ENCODE measurements at regions not wholly inside any gene's neighbourhood (a gene's known extent, or its start where the extent isn't known, plus 50 kb on each side); places are given as distances from the start of the nearest gene placed in this dataset.

DNA sequence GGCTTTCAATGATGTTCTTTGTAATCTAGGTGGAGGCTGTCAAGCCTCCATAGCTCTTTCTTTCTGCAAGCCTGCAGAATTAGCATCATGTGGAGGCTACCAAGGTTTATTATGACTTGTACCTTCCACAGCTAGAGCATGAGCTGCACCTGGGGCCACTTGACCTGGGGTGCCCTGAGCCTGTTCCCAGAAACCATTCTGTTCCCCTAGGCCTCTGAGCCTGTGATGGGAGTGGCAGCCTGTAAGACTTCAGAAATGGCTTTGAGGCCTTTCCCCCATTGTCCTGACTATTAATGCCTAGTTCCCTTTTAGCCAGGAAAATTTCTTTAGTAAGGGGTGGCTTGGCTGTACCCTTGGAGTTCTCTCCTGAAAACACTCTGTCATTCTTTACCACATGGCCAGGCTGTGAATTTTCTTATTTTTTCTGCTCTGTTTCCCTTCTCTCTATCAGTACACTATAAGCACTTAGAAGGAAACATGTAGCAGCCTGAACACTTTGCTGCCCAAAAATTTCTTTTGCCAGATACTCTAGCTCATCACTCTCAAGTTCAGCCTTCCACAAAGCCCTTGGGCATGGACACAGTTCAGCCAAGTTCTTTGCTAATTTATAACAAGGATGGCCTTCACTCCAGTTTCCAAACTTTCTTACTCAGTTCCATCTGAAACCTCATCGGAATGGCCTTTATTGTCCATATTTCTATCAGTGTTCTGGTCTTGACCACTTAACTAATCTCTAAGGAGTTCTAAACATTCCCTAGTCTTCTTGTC lies 61.4 kb upstream of the NR3C1 start:
- Histone ChIP-seq H3K4me1 (no peaks in the 10 kb centered on the region), H3K27me3 (no peaks in the 10 kb centered on the region), H3K36me3 (no peaks in the 10 kb centered on the region), H3K4me3 (ENCODE audit: low read depth, low read length) (no peak overlapping the region), H3K9me3 (no peaks in the 10 kb centered on the region)
- DNase-seq: no peak
- TF ChIP-seq CTCF (IDR thresholded peaks at IDR 0.05; ENCODE audit: low read depth, low read length): no peak

GRCh38 chr5:143462431-143462830 lies 58.9 kb upstream of the NR3C1 start:
- Histone ChIP-seq H3K4me3 (ENCODE audit: low read depth, low read length) (no peak overlapping the region), H3K4me1 (no peaks in the 10 kb centered on the region), H3K9me3 (no peaks in the 10 kb centered on the region), H3K27me3 (no peaks in the 10 kb centered on the region), H3K36me3 (no peaks in the 10 kb centered on the region)
- no peak for DNase-seq
- no peak for TF ChIP-seq CTCF (IDR thresholded peaks at IDR 0.05; ENCODE audit: low read depth, low read length)

GRCh38 chr5:143459433-143459832 lies 55.9 kb upstream of the NR3C1 start:
- TF ChIP-seq CTCF (IDR thresholded peaks at IDR 0.05; ENCODE audit: low read depth, low read length): no peak
- no peak for DNase-seq
- H3K9me3 ChIP-seq: no peaks in the 10 kb centered on the region
- no peaks in the 10 kb centered on the region for H3K4me1 ChIP-seq
- H3K36me3 ChIP-seq: no peaks in the 10 kb centered on the region
- no peak overlapping the region for H3K4me3 ChIP-seq (ENCODE audit: low read depth, low read length)
- no peaks in the 10 kb centered on the region for H3K27me3 ChIP-seq

DNA sequence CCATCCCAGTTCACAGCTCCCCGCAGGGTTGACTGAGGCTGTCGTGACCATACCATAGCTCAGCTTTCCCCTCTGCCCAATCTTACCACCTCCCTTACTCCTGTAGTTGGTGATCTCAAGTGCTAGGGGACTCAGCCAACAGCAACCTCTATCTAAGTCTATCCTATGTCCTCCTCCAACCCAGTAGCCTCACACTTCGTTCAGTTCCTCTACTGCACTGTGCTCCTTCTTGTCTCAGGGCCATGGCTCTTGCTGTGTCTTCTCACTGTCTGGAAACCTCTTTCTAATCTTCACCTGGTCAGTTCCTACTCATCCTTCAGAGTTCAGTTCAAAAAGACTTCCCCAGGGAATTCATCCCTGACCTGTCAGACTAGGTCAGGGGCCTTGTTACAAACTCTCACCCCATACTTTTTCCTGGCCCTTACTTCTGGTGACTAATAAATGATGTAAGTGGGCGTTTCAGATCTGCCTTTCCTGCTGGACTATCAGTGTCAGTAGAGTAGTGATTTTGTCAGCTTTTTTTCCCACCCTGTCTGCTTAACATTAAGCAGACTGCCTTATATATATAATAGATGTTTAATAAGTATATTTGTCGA lies 53.6 kb upstream of the NR3C1 start:
- Histone ChIP-seq H3K9me3 (no peaks in the 10 kb centered on the region), H3K4me3 (ENCODE audit: low read depth, low read length) (no peak overlapping the region), H3K36me3 (no peaks in the 10 kb centered on the region), H3K27me3 (no peaks in the 10 kb centered on the region), H3K4me1 (no peaks in the 10 kb centered on the region)
- TF ChIP-seq CTCF (IDR thresholded peaks at IDR 0.05; ENCODE audit: low read depth, low read length): no peak
- DNase-seq: no peak

- H3K36me3 ChIP-seq: no peaks in the 10 kb centered on the region
- H3K4me1 ChIP-seq: no peaks in the 10 kb centered on the region
- H3K27me3 ChIP-seq: no peaks in the 10 kb centered on the region; the same call in 1 of the 2 replicates
- no peaks in the 10 kb centered on the region for H3K9me3 ChIP-seq
- TF ChIP-seq CTCF (IDR thresholded peaks at IDR 0.05; ENCODE audit: low read depth, low read length): no peak
- no peak for DNase-seq
- no peak overlapping the region for H3K4me3 ChIP-seq (ENCODE audit: low read depth, low read length)
These were observed 51.5 kb upstream of the NR3C1 start for GRCh38 chr5:143454936-143455516.

DNA sequence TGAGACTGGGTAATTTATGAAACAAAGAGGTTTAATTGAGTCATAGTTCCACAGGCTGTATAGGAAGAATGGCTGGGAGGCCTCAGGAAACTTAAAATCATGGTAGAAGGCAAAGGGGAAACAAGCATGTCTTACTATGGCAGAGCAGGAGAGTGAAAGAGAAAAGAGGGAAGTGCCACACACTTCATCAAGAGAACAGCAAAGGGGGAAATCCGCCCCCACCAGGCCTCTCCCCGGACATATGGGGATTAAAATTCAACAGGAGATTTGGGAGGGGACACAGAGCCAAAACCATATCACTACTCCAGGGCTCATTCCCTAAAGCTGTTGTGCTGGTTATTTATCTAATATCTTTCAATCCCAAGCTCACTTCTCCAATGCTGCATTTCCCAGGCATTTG lies 50.2 kb upstream of the NR3C1 start:
- no peaks in the 10 kb centered on the region for H3K36me3 ChIP-seq
- H3K4me1 ChIP-seq: no peaks in the 10 kb centered on the region
- no peak overlapping the region for H3K4me3 ChIP-seq (ENCODE audit: low read depth, low read length)
- no peaks in the 10 kb centered on the region; the same call in 1 of the 2 replicates for H3K27me3 ChIP-seq
- no peak for TF ChIP-seq CTCF (IDR thresholded peaks at IDR 0.05; ENCODE audit: low read depth, low read length)
- no peak for DNase-seq
- H3K9me3 ChIP-seq: no peaks in the 10 kb centered on the region
